NCI-H524 treated with DMSO at 0.1 percent for 48 hours (cell line): ENCODE measurements at regions not wholly inside any gene's neighbourhood (a gene's known extent, or its start where the extent isn't known, plus 50 kb on each side); places are given as distances from the start of the nearest gene placed in this dataset.

ENCODE experiments used
- DNase-seq: peaks from one replicate; lab custom pipeline; 2025; lab: John Stamatoyannopoulos, UW

GRCh38 chr4:123323998-123324397 is 72.6 kb upstream of the SPRY1 start:
- no peak for DNase-seq

- no peak for DNase-seq
Measured at GRCh38 chr4:123325241-123325681, 71.3 kb upstream of the SPRY1 start.

- no peak for DNase-seq
Measured at GRCh38 chr4:123327346-123327745, 69.2 kb upstream of the SPRY1 start.

GRCh38 chr4:123327846-123328429 is 68.7 kb upstream of the SPRY1 start:
- no peak for DNase-seq

GRCh38 chr4:123338715-123339114 is 57.9 kb upstream of the SPRY1 start:
- no peak for DNase-seq

- no peak for DNase-seq
Measured at GRCh38 chr4:123339507-123340380, 56.9 kb upstream of the SPRY1 start.

- DNase-seq: no peak
Measured at GRCh38 chr4:123340381-123340701, 56.3 kb upstream of the SPRY1 start.

- DNase-seq: no peak
Measured at GRCh38 chr4:123342498-123342897, 54.1 kb upstream of the SPRY1 start.

GRCh38 chr4:123343400-123344041 is 53.1 kb upstream of the SPRY1 start:
- DNase-seq: no peak

GRCh38 chr4:123345137-123345934 is 51.3 kb upstream of the SPRY1 start:
- no peak for DNase-seq

- DNase-seq: no peak
Measured at GRCh38 chr4:123345935-123346300, 50.7 kb upstream of the SPRY1 start.

GRCh38 chr4:123346330-123346940 is 50.2 kb upstream of the SPRY1 start:
- no peak for DNase-seq
